HG03558 (cell line): ENCODE measurements at regions not wholly inside any gene's neighbourhood (a gene's known extent, or its start where the extent isn't known, plus 50 kb on each side); places are given as distances from the start of the nearest gene placed in this dataset.

Source experiments
- ATAC-seq: cut with Tn5 transposase; IDR thresholded peaks from one replicate; pipeline ENCODE4 v1.9.1; 2021; ENCODE audit warnings: moderate number of reproducible peaks; ENCODE audit not compliant: unreplicated experiment; ENCODE audit errors: extremely low read depth

DNA sequence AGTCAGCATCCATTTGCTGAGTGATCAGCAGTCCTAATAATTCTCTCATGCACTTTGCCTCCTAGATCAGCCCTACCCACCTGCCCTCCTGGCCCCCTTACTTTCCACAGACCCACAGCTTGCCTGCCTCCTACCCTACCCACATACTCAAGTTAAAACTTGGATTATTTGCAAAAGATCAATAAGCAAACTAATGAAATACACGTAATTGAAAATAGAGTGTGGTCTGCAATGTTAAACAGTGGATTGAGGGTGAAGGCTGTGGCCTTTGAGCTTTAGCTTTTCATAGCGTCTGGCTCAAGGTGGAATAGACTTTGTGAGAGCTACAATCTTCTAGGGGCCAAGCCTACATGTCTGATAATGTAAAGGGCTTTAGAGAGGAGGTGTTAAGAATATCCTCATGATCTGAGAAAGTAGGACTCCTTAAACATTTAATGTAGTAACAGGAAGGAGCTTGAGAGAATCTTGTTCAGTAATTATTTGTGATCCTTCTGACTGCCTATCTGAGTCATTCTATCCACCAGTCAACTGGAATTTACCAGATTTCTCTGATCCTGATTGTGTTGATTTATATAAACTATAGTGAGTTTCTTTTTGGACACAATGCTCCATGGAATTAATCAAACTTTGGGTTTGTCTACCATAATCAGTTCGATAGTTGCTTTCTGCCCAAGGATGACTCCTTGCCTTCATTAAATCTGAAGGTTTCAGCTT lies 310.0 kb downstream of the HRH4 start:
- no peak for ATAC-seq

DNA sequence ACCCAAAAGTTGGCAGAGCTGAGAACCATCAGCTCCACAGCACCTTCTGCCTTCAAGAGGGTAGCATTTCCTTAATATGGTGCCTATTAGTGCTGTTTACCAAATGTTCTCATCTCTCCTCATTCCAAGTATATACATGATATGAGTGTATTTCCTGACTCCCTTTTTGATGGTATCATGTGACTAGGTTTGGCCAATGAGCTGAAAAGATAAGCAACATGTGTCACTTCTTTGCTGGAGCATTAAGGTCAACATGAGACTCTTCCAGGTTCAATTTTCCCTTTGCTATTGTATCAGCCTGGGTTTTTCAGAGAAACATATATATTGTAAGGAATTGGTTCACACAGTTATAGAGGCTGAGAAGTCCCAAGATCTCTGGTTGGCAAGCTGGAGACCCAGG lies 310.9 kb downstream of the HRH4 start:
- no peak for ATAC-seq

DNA sequence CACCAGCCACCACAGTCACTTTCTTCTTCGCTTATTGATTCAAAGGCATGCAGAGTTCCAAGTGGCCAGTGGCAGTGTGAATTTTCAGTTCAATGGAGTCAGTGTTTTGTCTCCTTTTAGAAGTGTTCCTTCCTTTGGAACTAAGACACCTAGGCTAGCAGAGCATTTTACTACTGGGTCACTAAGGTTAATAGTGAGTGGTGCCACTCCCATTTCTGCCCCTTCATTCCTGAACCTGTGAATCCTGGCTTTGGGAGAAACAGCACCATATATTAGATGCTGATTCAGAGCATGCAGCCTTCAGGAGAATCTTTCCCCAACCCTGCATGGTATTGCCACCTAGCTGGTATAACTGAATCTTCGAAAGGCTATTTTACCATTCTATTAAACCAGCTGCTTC lies 312.7 kb downstream of the HRH4 start:
- no peak for ATAC-seq

DNA sequence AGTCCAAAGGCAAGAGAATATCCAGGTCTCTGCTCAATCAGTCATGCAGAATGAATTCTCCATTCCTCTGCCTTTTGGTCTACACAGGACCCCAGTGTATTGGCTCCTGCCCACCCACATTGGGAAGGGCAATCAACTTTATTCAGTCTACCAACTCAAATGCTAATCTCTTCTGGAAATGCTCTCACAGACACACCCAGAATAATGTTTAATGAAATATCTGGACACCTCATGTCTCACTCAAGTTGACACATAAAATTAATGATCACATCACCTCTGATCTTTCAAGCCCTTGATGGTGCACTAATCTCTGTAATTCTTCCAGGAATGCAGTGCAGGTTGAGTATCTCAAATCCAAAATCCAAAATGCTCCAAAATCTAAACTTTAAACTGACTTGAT lies 315.6 kb downstream of the HRH4 start:
- ATAC-seq, result no peak

DNA sequence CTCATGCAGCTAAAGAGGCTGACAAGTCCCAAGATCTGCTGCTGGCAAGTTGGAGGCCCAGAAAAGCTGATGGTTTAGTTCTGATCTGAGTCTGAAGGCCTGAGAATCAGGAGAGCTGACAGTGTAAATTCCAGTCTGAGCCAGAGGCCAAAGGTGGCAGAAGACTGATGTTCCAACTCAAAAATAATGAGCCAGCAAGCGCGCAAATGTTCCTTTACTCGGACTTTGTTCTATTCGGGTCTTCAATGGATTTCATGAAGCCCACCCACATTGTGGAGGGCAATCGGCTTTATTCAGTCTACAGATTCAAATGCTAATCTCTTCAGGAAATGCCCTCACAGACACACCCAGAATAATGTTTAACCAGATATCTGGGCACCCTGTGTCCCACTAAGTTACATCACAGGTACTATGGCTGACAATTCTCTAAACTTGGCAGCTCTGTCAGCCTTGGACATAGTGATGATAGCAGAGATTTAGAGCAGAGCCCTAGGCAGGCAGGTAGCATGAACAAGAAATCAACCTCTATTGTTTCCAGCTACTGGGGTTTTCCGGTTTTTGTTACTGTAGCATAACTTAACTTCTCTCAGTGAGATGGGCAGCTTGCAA lies 318.5 kb downstream of the HRH4 start:
- ATAC-seq, result no peak

DNA sequence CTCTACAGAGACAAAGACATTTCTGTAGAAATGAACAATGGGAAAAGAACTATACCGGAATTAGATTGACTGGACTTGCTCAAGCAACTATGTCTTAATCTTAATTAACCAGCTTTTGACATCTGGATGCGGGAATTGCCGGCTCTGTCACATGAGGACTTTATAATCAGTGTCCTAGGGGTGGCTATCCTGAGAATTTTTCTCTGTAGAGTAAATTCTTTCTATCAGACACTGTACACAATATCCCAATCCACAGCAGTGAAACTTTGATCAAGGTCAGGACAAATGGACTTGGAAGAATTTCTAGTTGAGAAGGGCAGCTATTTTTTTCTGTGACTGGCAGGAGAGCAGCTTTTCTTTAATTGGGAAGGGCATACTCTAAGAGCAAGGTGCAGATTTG lies 322.1 kb downstream of the HRH4 start:
- ATAC-seq, result no peak

DNA sequence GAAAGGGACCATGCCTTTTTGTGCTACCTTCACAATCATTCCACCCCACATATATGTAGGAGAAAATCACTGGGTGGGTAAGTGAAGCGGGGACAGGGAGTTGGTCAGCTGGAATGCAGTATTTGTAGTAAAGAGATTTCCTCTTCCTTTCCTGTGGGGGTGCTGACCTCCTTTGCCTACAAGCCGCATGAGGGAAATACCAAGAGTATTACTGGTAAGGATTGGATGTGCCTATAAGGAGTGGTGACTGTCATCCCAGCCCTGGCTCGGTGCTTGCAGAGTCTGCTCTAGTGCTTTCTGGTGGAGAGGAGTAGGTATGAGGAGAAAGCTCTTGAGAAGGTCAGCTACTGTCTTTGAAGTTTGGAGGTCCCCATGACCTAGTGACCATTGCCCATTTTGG lies 324.6 kb downstream of the HRH4 start:
- ATAC-seq, result no peak

DNA sequence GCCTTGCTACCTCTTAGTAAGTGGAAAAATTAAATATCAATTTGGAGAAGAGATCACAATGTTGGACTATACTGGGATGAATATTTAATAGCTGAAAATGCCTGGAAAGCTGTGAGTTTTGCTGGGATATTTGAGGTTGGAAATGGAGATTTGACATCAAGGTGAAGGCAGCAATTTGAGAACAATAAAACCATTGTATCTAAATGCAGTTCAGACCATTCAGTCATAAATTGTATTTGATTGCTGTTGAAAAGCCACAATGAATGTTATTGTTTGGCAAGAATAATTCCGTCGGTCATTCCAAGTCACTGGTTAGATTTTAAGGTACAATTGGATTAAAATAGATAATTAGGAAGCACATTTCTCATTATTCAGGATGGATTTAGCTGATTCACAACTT lies 325.6 kb downstream of the HRH4 start:
- no peak for ATAC-seq

DNA sequence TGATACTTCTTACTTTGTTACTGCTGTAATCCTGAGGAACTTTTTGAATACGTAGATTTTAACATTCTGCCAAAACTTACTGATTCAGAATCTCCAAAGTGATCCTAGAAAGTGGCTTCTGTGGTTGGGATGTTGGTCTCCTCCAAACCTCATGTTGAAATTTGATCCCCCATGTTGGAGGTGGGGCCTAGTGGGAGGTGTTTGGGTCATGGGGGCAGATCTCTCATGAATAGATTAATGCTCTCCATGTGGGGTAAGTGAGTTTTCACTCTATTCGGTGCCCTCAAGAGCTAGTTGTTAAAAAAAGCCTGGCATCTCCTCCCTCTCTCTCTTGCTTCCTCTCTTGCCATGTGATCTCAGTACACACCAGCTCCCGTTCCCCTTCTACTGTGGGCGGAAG lies 329.9 kb downstream of the HRH4 start:
- no peak for ATAC-seq

DNA sequence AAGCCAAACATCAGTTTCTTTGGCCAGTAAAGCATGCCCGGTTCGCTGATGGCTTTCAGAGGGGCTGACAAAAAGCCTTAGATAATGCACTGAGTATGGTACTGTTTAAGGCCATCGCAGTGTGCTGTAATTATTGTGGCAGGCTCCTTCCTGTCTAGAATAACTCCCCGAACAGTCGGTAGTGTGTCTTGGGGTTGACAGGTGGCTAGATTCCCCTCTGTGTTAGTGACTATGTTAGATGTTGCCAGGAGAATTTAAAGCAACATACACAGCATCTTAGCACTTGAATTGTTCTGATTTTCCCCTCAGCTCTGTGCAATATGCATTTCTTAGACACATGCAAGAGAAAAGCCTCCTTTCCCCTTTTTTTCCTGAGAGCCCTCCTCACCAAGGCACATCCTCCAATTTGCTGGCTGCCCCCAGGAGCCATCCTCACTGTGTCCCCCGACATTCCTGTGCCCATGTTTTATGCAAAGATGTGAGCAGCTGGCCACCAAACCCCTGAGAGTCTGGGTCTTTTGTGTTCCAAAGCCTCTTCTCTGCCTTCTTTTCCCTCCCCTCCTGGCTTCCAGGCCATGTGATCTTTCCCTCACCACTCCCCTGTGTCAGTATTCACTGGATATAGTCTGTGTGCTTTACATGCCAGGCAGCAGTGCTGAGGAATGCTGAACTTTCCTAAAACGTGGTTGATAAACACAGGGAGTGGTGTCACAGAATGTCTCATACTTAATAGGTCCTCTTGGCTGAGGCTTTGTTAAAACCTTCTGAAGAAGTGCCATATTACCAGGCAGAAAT lies 331.5 kb downstream of the HRH4 start:
- ATAC-seq, result no peak

DNA sequence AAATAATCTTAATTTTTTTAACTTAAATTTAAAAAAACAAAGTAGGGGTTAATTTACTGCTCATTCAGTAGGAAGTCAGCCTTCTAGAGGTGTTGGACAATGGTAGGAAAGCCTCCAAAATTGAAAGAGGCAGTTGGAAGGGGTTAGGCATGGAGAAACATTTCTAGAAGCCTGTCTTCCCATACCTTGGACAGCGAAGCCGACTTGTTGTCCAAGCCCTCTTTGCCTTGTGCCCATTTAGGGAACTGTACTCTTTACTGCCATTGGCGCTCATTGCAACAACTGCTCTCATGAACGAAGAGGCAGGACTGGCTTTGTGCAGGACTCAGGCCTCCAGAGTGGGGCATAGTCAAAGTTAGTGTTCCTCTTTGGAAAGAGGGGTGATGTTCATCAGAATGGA lies 333.3 kb downstream of the HRH4 start:
- no peak for ATAC-seq

DNA sequence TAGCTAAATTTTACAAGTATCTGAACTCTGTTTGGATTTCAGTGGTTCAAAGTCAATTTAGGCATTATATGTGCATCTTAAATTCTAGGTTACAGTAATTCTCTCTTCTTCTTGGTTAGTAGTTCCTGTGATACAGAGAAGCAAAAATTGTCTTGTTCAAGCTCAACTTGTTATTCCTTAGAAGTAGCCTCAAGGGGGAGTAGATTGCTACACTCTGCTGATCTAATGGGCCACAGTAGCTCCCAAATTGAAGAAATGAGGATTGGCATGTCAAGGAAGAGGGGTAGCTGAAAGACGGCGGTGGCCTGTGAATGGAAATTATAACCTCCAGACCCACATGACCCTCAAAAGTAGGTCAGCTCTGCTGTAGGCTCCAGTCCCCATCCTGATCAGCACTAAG lies 334.7 kb downstream of the HRH4 start:
- ATAC-seq, result no peak

DNA sequence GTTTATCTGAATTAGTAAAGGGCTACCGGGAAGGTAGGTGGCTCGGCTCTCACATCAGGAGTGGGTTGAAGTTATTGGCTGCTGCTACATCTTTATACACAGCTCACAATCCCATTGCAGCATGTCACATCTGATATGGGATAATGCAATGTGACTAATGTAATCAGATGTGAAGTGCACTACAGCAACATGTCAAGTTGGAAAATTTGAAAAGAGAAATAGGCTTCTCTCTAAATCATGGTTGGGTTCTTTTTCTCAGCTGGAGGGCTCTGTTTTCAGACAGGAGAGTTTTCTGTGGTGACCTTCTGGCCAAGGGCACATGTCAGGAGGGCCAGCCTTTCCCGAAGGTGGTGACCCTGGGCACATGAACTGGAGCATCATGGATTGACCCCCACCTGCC lies 337.5 kb downstream of the HRH4 start:
- no peak for ATAC-seq

DNA sequence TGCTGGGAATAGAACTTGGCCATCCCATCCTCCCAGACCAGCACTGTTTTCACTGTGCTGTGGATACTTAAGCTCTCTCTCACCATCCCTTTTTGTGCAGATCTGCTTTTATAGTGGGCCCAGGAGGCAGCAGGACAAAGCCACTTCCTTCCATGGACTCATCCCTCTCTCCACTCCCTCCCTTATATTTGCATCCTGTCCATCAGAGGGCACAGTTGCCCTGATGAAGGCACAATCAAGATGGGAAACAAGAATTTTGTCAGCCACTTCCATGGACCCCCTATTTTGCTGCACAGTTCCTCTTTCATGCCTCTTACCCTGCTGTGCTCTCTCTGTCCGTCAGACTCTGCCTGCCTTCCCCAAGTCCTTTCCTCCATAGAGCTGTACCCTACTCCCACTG lies 338.7 kb downstream of the HRH4 start:
- no peak for ATAC-seq

DNA sequence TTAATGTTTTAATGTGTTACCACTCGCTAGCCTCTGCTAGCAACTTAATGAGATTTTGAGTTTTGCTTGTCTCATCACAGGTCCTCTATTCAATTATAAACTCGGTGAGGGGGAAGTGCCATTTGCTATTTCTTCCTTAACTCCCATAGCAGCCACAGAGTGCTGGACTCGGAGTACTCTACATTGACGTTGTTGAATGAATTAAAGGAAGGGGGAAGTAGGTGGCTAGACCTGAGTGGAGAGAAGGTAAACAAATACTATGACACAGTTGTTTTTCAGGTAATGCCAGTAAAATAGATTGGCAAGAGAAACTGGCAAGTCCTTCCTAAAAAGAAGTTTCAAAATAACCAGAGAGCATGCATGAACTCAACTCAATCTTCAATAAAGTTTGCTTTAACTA lies 339.3 kb downstream of the HRH4 start:
- no peak for ATAC-seq

DNA sequence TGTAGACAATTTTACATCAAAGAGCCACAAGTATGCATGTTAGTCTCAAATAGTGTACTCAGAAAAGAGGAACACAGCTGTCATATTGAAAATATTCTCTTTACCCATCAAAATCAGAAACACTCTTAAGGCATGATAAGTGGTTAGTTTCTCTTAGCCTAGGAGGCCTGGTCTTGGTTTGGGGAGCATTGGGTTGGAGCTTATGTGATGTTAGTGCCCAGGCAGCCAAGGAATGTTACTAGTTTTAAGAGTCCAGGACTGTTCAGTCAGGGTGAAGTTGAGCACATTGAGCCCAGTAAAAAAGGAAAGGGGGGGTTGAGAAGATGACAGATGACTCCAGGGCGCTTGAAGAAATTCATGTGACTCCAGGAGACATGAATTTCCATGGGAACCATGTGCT lies 340.6 kb downstream of the HRH4 start:
- ATAC-seq, result no peak

DNA sequence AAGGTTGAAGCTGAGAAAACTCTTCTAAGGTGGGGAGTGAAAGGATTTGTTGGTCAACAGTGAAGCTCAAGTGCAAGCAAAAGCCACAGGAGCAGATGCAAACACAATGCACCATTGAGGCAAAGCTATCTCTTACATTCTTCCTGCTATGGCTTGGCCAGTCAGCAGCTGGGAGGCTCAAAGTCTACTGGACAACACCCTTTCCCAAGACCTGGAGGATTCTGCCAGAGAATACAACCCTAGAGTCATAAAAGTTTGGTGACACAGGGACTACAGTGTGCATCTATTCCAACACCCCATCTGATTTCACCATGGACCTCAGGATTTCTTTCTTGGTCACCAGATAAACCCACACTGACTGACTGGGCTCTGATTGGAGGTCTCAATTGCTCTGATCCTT lies 342.0 kb downstream of the HRH4 start:
- no peak for ATAC-seq

DNA sequence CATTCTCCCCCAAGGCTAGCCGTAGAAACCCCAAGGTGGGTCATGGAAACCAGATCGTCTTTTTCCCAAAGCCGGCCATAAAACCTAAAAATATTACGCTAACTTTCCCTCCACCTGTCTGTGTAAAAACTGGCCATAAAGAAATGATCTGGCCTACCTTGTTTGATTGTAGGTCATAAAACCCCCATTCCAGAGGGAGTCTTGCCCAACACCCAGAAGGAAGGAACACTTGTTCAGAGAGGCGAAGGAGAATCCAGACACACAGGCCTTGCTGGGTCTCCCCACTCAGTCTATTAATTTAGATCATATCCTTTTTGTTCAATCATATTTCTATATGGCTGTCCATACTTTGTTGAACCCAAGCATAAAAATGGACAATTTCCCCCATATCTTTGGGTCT lies 344.7 kb downstream of the HRH4 start:
- ATAC-seq, result no peak

DNA sequence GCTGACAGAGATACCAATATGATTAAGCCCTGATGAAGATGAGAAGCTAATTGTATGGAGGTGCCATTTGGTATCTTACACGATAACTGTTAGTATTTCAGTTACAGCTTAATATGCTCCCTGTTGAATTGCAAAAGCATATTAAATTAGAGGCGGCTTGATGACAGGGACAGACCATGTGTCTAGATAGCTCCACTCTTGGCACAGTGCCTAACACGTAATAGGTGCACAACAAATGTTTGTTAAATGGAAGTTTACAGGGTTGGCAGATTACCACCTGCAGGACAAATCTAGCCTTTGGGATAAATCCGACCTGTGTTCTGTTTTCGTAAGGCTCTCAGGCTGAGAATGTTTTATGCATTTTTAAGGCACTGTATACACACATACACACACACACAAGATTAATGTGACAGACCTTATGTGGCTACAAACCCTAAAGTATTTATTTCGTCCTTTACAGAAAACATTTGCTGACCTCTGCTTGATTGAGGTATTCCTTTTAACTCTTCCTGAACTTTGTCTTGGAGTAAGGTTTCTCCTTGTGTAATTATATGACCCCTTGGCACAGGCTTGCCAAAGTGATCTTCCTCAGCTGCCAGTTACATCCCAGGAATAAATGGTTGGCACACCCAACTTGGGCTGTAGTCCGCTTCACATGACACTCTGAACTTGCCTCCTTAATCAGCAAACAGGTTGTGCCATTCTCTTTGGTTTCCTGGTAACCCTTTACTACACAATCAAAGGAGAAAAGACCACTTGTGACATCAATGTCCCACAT lies 348.9 kb downstream of the HRH4 start:
- no peak for ATAC-seq

DNA sequence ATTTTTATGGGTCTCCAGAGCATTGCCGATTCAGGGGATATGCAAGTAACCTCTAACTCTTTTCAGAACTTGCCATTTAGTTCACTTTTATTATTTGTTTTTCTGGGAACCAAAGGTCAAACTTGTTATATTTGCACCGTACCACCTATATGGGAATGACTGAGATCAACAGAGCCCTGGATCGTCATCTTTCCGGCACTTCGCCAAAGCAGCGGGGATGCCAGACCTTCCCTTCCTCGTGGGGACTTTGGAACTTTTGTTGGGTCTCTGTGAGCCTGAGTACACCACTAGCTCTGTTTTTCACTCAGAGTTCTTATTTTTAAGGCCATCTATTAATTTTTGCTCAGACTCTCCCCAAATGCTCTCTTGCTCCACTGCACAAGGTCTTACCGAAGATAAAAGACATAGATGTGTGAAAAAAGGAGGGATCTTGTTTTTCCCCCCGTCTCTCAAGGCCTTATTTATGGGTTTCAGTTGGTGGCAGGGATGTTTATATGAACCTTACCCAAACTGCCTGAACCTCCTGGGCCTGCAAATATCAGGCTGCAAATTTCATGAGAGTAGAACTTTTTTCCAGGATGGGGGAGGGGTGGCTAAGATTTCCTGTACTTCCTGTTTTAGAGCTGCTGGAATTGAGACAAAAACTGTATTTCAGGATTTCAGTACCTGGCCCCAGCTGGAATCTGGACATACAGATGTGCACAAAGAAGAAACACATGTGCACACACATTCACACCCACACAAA lies 350.3 kb downstream of the HRH4 start:
- no peak for ATAC-seq
